ENCODE measurements at regions not wholly inside any gene's neighbourhood (a gene's known extent, or its start where the extent isn't known, plus 50 kb on each side); places are given as distances from the start of the nearest gene placed in this dataset.

DNA sequence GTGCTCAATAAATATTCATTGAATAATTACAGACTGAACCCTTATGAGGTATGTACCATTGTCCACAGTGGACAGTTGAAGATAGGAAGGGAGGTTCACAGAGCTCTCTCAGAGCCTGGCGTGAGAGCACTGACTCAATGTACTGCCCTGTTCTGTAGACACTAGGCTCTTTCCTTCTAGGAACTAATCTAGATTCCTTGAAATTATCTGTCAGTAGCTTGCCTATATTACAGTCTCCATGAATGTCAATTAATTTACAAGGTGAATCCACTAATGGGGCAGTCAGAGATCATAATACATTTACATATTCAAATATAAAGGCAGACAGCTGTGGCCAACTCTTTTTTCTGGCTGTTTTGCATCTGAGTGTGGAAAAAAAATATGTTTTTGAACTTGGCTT, 251.2 kb upstream of the SALL1 start:
- Mint-ChIP-seq H3K9me3 (ENCODE audit: low read depth) (peaks cover 20% of the 10 kb centered on the region), H3K27me3 (peaks cover 8% of the 10 kb centered on the region), H3K27ac (no peak overlapping the region), H3K4me1 (ENCODE audit: low read depth) (peaks cover 2% of the 10 kb centered on the region), H3K4me3 (ENCODE audit: low read depth) (no peak overlapping the region), H3K36me3 (ENCODE audit: insufficient read depth) (peaks cover 1% of the 10 kb centered on the region)
- TF ChIP-seq, protein P1, sequence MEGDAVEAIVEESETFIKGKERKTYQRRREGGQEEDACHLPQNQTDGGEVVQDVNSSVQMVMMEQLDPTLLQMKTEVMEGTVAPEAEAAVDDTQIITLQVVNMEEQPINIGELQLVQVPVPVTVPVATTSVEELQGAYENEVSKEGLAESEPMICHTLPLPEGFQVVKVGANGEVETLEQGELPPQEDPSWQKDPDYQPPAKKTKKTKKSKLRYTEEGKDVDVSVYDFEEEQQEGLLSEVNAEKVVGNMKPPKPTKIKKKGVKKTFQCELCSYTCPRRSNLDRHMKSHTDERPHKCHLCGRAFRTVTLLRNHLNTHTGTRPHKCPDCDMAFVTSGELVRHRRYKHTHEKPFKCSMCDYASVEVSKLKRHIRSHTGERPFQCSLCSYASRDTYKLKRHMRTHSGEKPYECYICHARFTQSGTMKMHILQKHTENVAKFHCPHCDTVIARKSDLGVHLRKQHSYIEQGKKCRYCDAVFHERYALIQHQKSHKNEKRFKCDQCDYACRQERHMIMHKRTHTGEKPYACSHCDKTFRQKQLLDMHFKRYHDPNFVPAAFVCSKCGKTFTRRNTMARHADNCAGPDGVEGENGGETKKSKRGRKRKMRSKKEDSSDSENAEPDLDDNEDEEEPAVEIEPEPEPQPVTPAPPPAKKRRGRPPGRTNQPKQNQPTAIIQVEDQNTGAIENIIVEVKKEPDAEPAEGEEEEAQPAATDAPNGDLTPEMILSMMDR (IDR thresholded peaks at IDR 0.05; ENCODE audit: unreplicated experiment), result no peak
- no peak for DNase-seq (ENCODE audit: low spot score, unreplicated experiment)

DNA sequence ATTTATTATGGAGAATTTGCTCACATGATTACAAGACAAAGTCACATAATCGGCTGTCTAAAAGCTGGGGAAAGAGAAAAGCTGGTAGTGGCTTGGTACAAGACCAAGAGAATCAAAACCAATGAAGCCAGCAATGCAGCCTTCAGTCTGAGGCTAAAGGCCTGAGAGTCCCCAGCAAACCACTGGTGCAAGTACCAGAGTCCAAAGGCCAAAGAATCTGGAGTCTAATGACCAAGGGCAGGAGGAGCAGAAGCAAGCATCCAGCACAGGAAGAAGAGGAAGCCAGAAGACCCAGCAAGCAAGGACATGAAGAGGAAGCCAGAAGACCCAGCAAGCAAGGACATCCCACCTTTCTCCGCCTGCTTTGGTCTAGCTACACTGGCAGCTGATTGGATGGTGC, 250.6 kb upstream of the SALL1 start:
- TF ChIP-seq, protein P1 (IDR thresholded peaks at IDR 0.05; ENCODE audit: unreplicated experiment), result no peak
- Mint-ChIP-seq H3K4me3 (ENCODE audit: low read depth) (no peak overlapping the region), H3K36me3 (ENCODE audit: insufficient read depth) (peaks cover 1% of the 10 kb centered on the region), H3K9me3 (ENCODE audit: low read depth) (peaks cover 20% of the 10 kb centered on the region), H3K4me1 (ENCODE audit: low read depth) (peaks cover 2% of the 10 kb centered on the region), H3K27ac (no peak overlapping the region), H3K27me3 (peaks cover 8% of the 10 kb centered on the region)
- DNase-seq (ENCODE audit: low spot score, unreplicated experiment), result no peak

DNA sequence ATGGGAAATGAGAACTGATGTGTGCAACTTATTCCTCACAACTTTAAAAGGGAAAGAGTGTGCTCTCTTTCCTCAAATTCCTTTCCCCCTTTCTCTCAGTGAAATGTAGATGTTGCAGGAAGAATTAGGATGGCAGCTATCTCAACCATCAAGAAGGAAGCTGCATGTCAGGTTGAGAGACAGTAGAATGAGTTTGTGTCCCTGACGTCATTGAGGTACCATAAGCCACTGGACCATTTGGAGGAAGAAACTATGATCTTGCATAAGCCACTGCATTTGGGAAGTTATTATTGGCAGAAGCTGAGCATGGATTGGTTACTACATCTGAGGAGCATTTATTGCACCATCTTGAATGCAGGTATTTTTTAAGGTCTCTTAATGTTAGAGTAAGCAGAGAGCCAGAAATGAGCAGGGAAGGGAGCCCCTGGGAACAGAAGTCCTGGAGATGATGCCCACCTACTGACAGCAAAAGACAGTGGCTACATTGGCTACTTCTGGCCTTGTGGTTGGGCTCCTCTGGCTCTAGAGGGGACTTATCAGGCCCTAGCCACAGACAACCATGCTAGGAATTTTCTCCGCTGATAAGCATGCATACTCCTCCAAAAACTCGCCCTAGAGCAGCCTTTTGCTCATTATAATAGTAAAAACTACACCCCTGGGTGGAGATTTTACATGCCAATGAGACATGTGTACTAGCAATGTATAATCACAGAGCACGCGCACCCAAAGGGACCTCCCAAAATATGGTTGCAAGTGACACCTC, 249.0 kb upstream of the SALL1 start:
- TF ChIP-seq, protein P1 (IDR thresholded peaks at IDR 0.05; ENCODE audit: unreplicated experiment), result no peak
- DNase-seq (ENCODE audit: low spot score, unreplicated experiment), result no peak
- Mint-ChIP-seq H3K9me3 (ENCODE audit: low read depth) (peaks cover 20% of the 10 kb centered on the region), H3K4me1 (ENCODE audit: low read depth) (no peaks in the 10 kb centered on the region), H3K36me3 (ENCODE audit: insufficient read depth) (peaks cover 1% of the 10 kb centered on the region), H3K4me3 (ENCODE audit: low read depth) (no peak overlapping the region), H3K27me3 (peaks cover 8% of the 10 kb centered on the region), H3K27ac (no peak overlapping the region)

DNA sequence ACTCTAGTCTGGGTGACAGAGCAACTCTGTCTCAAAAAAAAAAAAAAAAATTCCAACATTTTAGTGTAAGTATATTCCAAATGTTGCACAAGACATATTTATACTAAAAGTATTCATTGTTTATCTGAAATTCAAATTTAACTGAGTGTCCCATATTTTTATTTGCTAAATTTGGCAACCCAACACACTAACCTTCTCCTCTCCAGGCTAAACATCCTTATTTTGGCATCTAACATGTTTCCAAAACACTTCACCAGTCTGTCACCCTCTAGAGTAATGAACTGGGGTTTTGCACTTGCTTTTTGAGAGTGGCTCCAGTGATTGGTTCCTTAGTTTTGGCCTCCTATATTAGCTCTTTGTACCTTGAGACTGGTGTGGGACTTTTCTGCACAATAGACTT, 243.4 kb upstream of the SALL1 start:
- no peak for DNase-seq (ENCODE audit: low spot score, unreplicated experiment)
- H3K4me3 Mint-ChIP-seq (ENCODE audit: low read depth), result no peak overlapping the region
- H3K27ac Mint-ChIP-seq, result no peak overlapping the region
- peaks cover 4% of the 10 kb centered on the region for H3K4me1 Mint-ChIP-seq (ENCODE audit: low read depth)
- peaks cover 2% of the 10 kb centered on the region for H3K9me3 Mint-ChIP-seq (ENCODE audit: low read depth)
- H3K36me3 Mint-ChIP-seq (ENCODE audit: insufficient read depth), result no peaks in the 10 kb centered on the region
- peaks cover 10% of the 10 kb centered on the region for H3K27me3 Mint-ChIP-seq
- TF ChIP-seq, protein P1 (IDR thresholded peaks at IDR 0.05; ENCODE audit: unreplicated experiment), result no peak

DNA sequence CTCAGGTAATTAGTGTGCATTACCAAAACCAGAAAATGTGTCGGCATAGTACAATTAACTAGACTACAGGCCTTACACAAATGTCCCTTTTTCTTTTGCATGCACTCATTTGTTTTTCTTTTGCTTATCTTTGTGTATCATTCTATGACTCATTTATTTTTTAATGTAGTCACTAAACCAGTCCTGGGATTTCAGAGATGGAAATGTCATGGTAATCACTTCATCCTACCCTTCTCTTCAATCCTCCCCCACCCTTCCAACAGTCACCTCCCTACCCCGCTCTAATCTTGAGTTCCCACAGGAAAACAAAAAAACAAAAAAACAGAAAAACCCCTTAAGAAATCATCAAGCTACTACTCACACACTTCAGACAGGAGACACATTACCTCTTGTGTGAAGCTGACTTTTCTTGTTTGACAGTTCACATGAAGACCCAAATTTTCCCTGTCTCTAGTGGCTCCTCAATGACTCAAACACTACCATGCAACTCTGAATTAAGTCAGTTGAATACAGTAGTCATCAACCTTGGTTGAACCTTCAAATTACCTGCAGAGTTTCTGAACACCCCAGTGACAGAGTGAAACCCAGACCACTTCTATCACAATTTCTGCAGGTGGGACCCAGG, 242.4 kb upstream of the SALL1 start:
- H3K9me3 Mint-ChIP-seq (ENCODE audit: low read depth), result peaks cover 2% of the 10 kb centered on the region

More for the DNA sequence above, 242.4 kb upstream of the SALL1 start:
- TF ChIP-seq, protein P1 (IDR thresholded peaks at IDR 0.05; ENCODE audit: unreplicated experiment), result no peak
- no peaks in the 10 kb centered on the region for H3K36me3 Mint-ChIP-seq (ENCODE audit: insufficient read depth)
- no peak overlapping the region for H3K4me3 Mint-ChIP-seq (ENCODE audit: low read depth)
- DNase-seq (ENCODE audit: low spot score, unreplicated experiment), result no peak
- H3K4me1 Mint-ChIP-seq (ENCODE audit: low read depth), result peaks cover 4% of the 10 kb centered on the region
- peaks cover 10% of the 10 kb centered on the region for H3K27me3 Mint-ChIP-seq
- no peak overlapping the region for H3K27ac Mint-ChIP-seq
